NCI-H2171 (cell line): ENCODE measurements at regions not wholly inside any gene's neighbourhood (a gene's known extent, or its start where the extent isn't known, plus 50 kb on each side); places are given as distances from the start of the nearest gene placed in this dataset.
"Not testable (repeated sequence)": the region's sequence is repeated elsewhere in the genome, so short reads cannot be mapped to it uniquely, and the experiment has no call there.

ENCODE experiments used
- DNase-seq: peaks from one replicate; lab custom pipeline; 2025; lab: John Stamatoyannopoulos, UW

GRCh38 chr4:44964086-44964485, 237.7 kb upstream of the GNPDA2 start:
- DNase-seq: not testable (repeated sequence)

- no peak for DNase-seq
Observed at GRCh38 chr4:44961001-44961755, 234.8 kb upstream of the GNPDA2 start.

- DNase-seq: peak; percentile 0
Observed at GRCh38 chr4:44931720-44932119, 205.4 kb upstream of the GNPDA2 start.

DNA sequence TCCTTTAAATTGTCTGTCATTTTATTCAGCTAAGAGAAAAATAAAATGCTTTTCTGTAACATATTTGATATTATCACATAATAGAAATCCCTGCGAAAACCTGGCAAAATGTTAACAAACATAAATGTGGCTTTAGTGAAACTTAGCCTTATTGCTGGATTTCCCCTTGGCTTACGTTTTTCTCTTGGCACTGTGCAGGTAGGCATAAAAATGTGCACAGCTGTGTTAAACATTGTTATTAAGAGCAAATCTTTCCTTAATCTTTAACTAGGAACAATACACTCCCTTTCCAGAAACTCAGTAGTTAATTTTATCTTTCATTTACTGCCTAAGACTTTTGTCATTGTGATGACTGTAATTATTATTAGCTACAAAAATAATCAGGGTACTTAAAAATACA, 202.4 kb upstream of the GNPDA2 start:
- DNase-seq: no peak

- peak; percentile 25 for DNase-seq
Observed at GRCh38 chr4:44927399-44928380, 201.3 kb upstream of the GNPDA2 start.

GRCh38 chr4:44916411-44916810, 190.1 kb upstream of the GNPDA2 start:
- DNase-seq: no peak

DNA sequence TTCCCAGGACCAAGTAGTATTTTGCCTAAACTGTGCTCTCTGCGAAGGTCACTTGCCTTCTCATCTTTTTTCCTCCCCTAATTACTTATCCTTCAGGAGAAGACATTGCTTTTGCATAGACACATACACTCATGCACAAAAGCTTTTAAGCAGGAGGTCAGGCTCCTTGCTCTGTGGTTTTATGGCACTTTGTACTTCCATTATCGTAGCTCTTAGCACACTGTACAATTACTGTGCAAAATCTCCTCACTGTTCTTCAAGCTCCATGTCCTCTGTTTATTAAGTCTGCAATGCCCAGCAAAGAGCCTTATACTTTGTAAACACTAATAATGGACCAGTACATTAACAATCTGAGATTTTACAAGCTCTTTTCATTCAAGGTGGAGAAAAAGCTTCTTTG, 188.4 kb upstream of the GNPDA2 start:
- no peak for DNase-seq

DNA sequence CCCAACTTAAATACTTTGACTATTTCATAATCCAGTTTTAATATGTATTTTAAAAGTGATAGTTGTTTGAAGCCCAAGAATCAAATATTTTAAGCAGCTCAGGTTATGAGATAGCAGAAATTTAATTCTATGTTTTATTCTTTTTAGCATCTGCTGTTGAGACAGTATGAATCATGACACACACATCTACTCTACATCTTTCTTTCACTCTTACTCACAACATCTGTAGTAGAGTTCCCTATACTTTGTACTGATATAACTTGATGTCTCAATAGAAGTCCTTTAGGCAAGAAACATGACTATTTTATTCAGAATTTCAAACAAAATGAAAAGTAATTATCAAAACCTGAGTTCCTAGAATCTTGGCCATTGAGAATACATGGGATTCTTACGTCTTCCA, 187.9 kb upstream of the GNPDA2 start:
- no peak for DNase-seq

DNA sequence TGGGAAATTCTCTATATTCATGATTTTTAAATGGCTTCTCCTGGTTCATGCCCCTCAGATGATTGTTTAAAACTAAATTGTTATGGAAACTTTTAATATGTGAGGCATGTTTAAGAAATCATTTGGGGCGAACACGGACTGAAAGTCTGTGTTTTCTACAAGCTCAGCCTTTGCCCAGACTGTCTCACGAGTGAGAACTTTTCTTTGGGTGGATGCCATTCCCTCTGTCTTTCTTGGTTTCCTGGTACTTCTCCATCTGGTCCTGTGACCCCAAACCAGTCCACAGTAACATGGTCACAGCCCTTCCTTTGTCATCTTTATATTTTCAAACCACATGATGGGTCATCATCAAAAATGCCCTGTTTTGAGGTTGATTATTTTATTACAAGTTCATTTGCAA, 186.6 kb upstream of the GNPDA2 start:
- DNase-seq: no peak

DNA sequence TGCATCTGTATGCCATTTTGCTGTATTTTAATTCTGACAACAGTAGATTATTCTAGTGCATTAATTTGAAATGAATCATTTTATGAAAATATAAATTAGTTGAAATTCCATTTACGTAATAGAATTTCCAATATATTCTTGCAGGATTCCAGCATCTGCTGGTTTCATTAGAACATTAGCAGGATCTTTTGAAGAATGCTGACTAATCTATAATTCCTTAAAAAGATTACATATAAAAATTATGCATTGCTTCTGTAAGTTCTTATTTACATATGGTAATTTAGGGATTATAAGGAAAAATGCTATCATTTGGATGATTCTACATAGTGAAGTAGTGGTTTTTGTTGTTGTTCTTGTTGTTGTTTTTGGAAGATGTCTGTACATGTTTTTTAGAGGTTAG, 182.2 kb upstream of the GNPDA2 start:
- DNase-seq: no peak

DNA sequence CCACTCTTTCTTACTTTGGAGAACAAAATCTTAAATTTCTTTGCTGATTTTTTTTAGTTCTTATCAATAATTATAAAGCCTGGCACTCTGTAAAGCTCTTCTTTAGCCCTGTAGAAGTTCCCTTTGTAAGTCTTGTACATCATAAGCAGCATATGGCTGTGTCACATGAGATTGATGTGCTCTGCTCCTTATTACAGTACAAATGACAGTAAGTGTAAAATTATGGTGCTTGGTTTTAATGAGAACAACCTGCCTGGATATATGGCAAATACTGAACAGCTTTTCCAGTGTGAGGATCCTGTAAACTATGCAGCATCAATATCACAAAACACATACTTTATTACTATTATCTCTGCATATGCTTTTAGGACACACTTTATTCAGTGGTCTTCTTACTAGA, 145.9 kb upstream of the GNPDA2 start:
- DNase-seq: no peak

DNA sequence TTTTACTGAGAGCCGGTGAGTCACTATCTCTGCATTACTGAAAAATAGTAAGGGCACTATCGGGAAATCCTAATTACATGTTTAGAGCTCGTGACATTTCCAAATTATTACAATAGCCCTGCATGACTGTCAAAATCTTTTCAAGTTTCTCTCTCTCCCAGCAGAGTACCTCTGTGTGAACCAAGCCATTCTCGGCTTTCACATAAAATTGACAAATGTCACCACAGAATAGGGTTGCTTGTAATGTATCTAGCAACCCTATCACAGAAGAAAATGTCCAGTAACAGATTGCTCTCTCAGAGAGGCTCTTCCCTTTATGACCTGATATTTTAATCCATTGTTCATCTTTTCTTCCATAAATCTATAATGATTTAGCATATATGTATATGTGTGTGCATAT, 144.8 kb upstream of the GNPDA2 start:
- no peak for DNase-seq

- no peak for DNase-seq
Observed at GRCh38 chr4:44869985-44870384, 143.6 kb upstream of the GNPDA2 start.

GRCh38 chr4:44869222-44869882, 143.0 kb upstream of the GNPDA2 start:
- DNase-seq: no peak

- DNase-seq: no peak
Observed at GRCh38 chr4:44861756-44862155, 135.4 kb upstream of the GNPDA2 start.

DNA sequence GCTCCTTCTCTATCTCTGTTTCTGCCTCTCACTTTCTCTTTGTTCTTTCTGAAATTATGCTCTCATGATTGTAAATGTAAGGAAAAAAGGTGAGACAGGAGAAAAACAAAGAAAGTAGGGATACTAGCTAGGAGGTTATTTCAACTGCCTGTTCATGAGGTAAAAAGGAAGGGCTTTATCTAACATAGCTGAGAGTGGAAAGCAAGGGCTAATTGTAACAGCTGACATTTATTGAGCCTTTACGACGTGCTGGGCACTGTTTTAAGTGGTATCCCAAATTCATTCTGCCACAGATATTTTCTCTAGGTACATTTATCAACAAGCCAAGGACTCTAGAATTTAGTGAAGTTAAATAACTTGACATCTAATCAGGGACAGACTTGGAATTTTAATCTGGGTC, 133.1 kb upstream of the GNPDA2 start:
- DNase-seq: no peak

- DNase-seq: no peak
Observed at GRCh38 chr4:44848466-44848865, 122.1 kb upstream of the GNPDA2 start.

DNA sequence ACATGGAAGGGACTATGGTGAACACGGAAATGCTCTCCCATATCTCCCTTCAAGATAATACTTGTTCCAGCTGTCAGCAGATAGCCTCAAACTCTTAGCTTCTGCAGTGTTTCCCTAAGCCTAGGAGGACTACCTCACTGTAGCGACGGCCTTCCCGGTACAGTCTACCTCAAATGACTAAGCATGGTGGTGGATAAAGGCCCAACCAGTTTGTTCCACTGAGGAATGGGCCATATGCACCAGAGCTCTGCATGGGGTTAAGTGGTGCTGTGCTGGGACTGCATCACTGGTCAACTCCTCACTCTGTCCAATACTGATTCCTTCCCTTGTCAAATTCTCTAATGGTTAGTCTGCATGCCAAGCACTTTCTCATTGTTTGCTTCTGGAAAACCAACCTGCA, 119.6 kb upstream of the GNPDA2 start:
- no peak for DNase-seq

DNA sequence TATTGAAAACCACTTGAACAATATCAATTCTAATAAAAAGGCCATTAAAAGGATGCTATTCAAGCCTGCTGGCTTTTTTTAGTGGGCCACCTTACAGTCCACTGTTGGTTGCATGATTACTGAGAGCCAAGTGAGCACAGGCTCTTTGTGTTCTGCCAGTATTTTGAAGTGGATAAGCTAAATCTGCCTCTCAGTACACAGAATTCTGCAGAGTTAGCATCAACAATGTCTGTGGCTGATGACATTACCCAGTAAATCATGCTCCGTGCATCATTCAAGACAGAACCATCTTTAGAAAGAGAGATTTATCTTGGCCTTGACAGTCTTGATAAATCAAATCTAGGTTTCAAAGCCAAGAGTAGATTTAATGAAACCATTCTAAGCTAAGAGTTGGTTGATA, 119.0 kb upstream of the GNPDA2 start:
- no peak for DNase-seq

GRCh38 chr4:44842531-44842930, 116.2 kb upstream of the GNPDA2 start:
- no peak for DNase-seq

DNA sequence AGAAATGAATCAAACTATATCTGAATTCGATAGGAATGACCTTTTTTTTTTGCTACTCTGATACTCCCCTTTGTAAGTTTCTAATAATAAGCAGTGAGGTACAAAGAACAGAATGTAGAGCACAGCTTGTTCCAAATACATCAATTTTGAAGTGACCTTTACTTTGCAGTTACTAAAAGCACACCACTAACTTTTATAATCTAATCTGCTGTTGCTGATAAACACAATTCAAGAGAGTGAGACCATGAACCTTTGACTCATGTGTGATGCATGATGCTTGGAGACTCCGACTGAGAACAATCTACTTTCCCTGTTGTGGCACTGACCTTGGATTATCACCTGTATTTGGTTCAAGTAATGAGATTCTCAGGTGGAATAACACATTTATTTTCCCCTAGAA, 91.6 kb upstream of the GNPDA2 start:
- no peak for DNase-seq

GRCh38 chr4:44806071-44806470, 79.7 kb upstream of the GNPDA2 start:
- no peak for DNase-seq

DNA sequence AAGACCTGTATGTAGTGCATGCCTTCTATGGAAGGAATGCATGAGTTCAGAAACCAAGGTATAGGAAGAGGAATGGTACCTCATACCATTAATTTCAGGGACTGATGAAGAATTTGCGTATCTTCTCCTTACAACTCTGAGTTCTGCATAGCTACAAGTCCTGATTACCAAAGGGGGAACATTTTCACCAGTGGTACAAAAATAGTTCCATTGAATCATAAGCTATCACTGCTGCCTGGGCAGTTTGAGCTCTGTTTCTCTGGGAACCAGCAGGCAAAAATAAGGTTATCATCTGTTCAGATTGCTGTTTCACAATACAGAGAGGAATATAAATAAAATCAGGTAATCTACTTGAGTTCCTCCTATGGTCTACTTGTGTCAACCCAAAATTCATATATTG, 77.9 kb upstream of the GNPDA2 start:
- DNase-seq: no peak
